GM23338 (cell line): ENCODE measurements at regions not wholly inside any gene's neighbourhood (a gene's known extent, or its start where the extent isn't known, plus 50 kb on each side); places are given as distances from the start of the nearest gene placed in this dataset.

Source experiments
- CREB1 ChIP-seq: fragments of 250-450 bp; sonication (Bioruptor Pico); IDR thresholded peaks from 2 replicates; pipeline ENCODE4 v1.5.0; 2020; ENCODE audit warnings: low read depth, mild to moderate bottlenecking, moderate library complexity
- EZH2 ChIP-seq: fragments of 200-600 bp; sonication (generic); IDR thresholded peaks from one replicate; pipeline ENCODE4 v1.8.0; 2017; ENCODE audit warnings: antibody characterized with exemption, mild to moderate bottlenecking, low read depth; ENCODE audit not compliant: unreplicated experiment
- EZH2phosphoT487 ChIP-seq: fragments of 200-600 bp; sonication (generic); IDR thresholded peaks from one replicate; pipeline ENCODE4 v1.8.1; 2018; ENCODE audit warnings: antibody characterized with exemption; ENCODE audit not compliant: unreplicated experiment
- NANOG ChIP-seq: IDR thresholded peaks from 2 replicates; pipeline ENCODE4 v1.6.1; 2016; ENCODE audit warnings: antibody characterized with exemption, borderline replicate concordance
- POLR2AphosphoS5 ChIP-seq: IDR thresholded peaks from 2 replicates; pipeline ENCODE4 v1.6.1; 2016; ENCODE audit warnings: antibody characterized with exemption, low read depth
- STAT1 ChIP-seq: IDR thresholded peaks from one replicate; pipeline ENCODE4 v1.6.1; 2016; ENCODE audit warnings: antibody characterized with exemption; ENCODE audit not compliant: unreplicated experiment
- TF ChIP-seq, protein P1 (sequence below), 2 experiments: fragments of 200-600 bp in 1 of 2; sonication (generic) in 1 of 2; conservative IDR thresholded peaks; 2 replicates each; pipeline versions ENCODE4 v1.5.1 to v1.6.1; 2016 to 2017; ENCODE audit warnings: antibody characterized with exemption in 2 of 2, low read depth in 2 of 2, mild to moderate bottlenecking in 2 of 2, moderate library complexity in 1 of 2
- TF ChIP-seq, protein P2 (sequence below): IDR thresholded peaks from one replicate; pipeline ENCODE4 v1.6.1; 2018; ENCODE audit warnings: antibody characterized with exemption; ENCODE audit not compliant: unreplicated experiment

DNA sequence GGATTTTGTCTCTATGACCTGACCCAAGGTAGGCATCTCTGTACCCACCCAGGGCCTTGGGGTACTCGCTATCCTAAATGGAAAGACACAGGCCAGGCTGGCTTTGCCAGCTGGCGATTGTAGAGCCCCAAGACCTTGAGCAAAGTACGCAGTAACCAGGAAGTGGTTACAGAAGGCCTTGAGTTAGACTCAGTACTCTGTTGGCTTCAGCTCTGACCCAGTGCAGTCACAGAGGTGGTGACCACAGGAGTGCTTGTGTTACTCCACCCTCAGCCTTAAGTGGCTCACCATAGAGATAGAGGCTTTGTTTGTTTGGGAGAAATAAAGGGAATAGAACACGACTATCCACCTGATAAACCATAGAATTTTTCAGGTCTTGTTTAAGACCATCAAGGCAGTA lies 880.5 kb upstream of the POU3F4 start:
- TF ChIP-seq, protein P1, sequence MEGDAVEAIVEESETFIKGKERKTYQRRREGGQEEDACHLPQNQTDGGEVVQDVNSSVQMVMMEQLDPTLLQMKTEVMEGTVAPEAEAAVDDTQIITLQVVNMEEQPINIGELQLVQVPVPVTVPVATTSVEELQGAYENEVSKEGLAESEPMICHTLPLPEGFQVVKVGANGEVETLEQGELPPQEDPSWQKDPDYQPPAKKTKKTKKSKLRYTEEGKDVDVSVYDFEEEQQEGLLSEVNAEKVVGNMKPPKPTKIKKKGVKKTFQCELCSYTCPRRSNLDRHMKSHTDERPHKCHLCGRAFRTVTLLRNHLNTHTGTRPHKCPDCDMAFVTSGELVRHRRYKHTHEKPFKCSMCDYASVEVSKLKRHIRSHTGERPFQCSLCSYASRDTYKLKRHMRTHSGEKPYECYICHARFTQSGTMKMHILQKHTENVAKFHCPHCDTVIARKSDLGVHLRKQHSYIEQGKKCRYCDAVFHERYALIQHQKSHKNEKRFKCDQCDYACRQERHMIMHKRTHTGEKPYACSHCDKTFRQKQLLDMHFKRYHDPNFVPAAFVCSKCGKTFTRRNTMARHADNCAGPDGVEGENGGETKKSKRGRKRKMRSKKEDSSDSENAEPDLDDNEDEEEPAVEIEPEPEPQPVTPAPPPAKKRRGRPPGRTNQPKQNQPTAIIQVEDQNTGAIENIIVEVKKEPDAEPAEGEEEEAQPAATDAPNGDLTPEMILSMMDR (conservative IDR thresholded peaks at IDR 0.05; ENCODE audit: low read depth in 2 of 2) = no peak
- TF ChIP-seq POLR2AphosphoS5 = no peak
- no peak for TF ChIP-seq EZH2
- TF ChIP-seq CREB1 (CRISPR knock-in tag) = no peak
- TF ChIP-seq NANOG = no peak
- TF ChIP-seq, protein P2, sequence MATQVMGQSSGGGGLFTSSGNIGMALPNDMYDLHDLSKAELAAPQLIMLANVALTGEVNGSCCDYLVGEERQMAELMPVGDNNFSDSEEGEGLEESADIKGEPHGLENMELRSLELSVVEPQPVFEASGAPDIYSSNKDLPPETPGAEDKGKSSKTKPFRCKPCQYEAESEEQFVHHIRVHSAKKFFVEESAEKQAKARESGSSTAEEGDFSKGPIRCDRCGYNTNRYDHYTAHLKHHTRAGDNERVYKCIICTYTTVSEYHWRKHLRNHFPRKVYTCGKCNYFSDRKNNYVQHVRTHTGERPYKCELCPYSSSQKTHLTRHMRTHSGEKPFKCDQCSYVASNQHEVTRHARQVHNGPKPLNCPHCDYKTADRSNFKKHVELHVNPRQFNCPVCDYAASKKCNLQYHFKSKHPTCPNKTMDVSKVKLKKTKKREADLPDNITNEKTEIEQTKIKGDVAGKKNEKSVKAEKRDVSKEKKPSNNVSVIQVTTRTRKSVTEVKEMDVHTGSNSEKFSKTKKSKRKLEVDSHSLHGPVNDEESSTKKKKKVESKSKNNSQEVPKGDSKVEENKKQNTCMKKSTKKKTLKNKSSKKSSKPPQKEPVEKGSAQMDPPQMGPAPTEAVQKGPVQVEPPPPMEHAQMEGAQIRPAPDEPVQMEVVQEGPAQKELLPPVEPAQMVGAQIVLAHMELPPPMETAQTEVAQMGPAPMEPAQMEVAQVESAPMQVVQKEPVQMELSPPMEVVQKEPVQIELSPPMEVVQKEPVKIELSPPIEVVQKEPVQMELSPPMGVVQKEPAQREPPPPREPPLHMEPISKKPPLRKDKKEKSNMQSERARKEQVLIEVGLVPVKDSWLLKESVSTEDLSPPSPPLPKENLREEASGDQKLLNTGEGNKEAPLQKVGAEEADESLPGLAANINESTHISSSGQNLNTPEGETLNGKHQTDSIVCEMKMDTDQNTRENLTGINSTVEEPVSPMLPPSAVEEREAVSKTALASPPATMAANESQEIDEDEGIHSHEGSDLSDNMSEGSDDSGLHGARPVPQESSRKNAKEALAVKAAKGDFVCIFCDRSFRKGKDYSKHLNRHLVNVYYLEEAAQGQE = no peak
- TF ChIP-seq EZH2phosphoT487 = no peak
- TF ChIP-seq STAT1 = no peak
